SU-DHL-6 (cell line): ENCODE measurements at regions not wholly inside any gene's neighbourhood (a gene's known extent, or its start where the extent isn't known, plus 50 kb on each side); places are given as distances from the start of the nearest gene placed in this dataset.

Source experiments
- H2AFZ ChIP-seq: fragments of 200-600 bp; sonication (generic); 2 replicates; pipeline ENCODE4 v1.6.1; 2014; ENCODE audit warnings: low read depth, mild to moderate bottlenecking, moderate library complexity, mixed read lengths, antibody characterized with exemption, low read length; ENCODE audit not compliant: severe bottlenecking
- H3F3A ChIP-seq: fragments of 200-600 bp; shearing (Covaris generic); 2 replicates; pipeline ENCODE4 v1.6.0; 2016; ENCODE audit warnings: antibody characterized with exemption, mild to moderate bottlenecking; ENCODE audit not compliant: insufficient read depth
- H3K27ac ChIP-seq: fragments of 200-600 bp; sonication (generic); 2 replicates; pipeline ENCODE4 v1.5.1; 2016; ENCODE audit warnings: low read depth, mild to moderate bottlenecking, low read length, moderate library complexity, mixed read lengths
- H3K27me3 ChIP-seq: fragments of 200-600 bp; sonication (generic), shearing (Covaris generic); 2 replicates; pipeline ENCODE4 v1.6.0; 2014; ENCODE audit warnings: mild to moderate bottlenecking, low read length
- H3K36me3 ChIP-seq: fragments of 200-600 bp; sonication (generic); 2 replicates; pipeline ENCODE4 v1.6.1; 2014; ENCODE audit warnings: mild to moderate bottlenecking, low read length, mixed read lengths
- H3K4me2 ChIP-seq: fragments of 300-600, 200-600 bp; shearing (Covaris generic), sonication (generic); 2 replicates; pipeline ENCODE4 v1.6.0; 2014; ENCODE audit warnings: low read length, low read depth, mild to moderate bottlenecking; ENCODE audit not compliant: poor library complexity, severe bottlenecking
- H3K4me3 ChIP-seq: fragments of 200-600 bp; sonication (generic); 2 replicates; pipeline ENCODE4 v1.5.1; 2014; ENCODE audit warnings: antibody characterized with exemption, low read length, mild to moderate bottlenecking, mixed read lengths; ENCODE audit not compliant: insufficient read depth, poor library complexity, severe bottlenecking
- H3K79me2 ChIP-seq: fragments of 200-600 bp; sonication (generic); 2 replicates; pipeline ENCODE4 v1.6.1; 2014; ENCODE audit warnings: mild to moderate bottlenecking, low read length, moderate library complexity; ENCODE audit not compliant: insufficient read depth
- H3K9ac ChIP-seq: fragments of 200-600 bp; sonication (generic); 2 replicates; pipeline ENCODE4 v1.7.0; 2014; ENCODE audit warnings: mild to moderate bottlenecking, low read length
- H3K9me2 ChIP-seq: fragments of 200-600 bp; sonication (generic); replicated peaks from 2 replicates; pipeline ENCODE4 v1.6.1; 2014; ENCODE audit warnings: low read length; ENCODE audit not compliant: insufficient read depth
- H3K9me3 ChIP-seq: fragments of 200-600 bp; sonication (generic); 2 replicates; pipeline ENCODE4 v1.6.1; 2014; ENCODE audit warnings: low read length, mixed read lengths; ENCODE audit not compliant: insufficient read depth
- H4K20me1 ChIP-seq: fragments of 200-600 bp; sonication (generic); 2 replicates; pipeline ENCODE4 v1.6.1; 2014; ENCODE audit warnings: low read depth, mild to moderate bottlenecking, antibody characterized with exemption, low read length, moderate library complexity, mixed read lengths
- CTCF ChIP-seq: fragments of 200-600 bp; sonication (generic); IDR thresholded peaks from one replicate; pipeline ENCODE4 v1.5.1; 2017; ENCODE audit warnings: antibody characterized with exemption, mild to moderate bottlenecking, low read length, moderate library complexity; ENCODE audit not compliant: insufficient read depth, poor library complexity, severe bottlenecking
- EZH2phosphoT487 ChIP-seq: fragments of 200-600 bp; sonication (generic), shearing (Covaris generic); conservative IDR thresholded peaks from 2 replicates; pipeline ENCODE4 v1.6.1; 2018; ENCODE audit warnings: mild to moderate bottlenecking, antibody characterized with exemption, low read length, moderate library complexity, mixed read lengths

GRCh38 chr6:21931641-21932335, 338.2 kb downstream of the SOX4 start:
- Histone ChIP-seq H3K79me2 (no peaks in the 10 kb centered on the region), H3K4me2 (no peak overlapping the region), H3K36me3 (no peaks in the 10 kb centered on the region), H3K4me3 (no peak overlapping the region), H3K9me2 (no peaks in the 10 kb centered on the region), H3K9me3 (0 out of 2 replicates have a peak, but pooled peaks cover 3% of the 10 kb centered on the region), H4K20me1 (no peaks in the 10 kb centered on the region), H3F3A (no peaks in the 10 kb centered on the region), H3K27me3 (no peaks in the 10 kb centered on the region), H3K9ac (no peak overlapping the region), H2AFZ (no peak overlapping the region), H3K27ac (no peak overlapping the region)
- no peak for TF ChIP-seq EZH2phosphoT487
- TF ChIP-seq CTCF, result no peak

- TF ChIP-seq EZH2phosphoT487 (no peak), CTCF (no peak)
- Histone ChIP-seq H2AFZ (no peak overlapping the region), H3K4me3 (no peak overlapping the region), H3K27me3 (no peaks in the 10 kb centered on the region), H3K9me2 (no peaks in the 10 kb centered on the region), H3K79me2 (no peaks in the 10 kb centered on the region), H3K4me2 (no peak overlapping the region), H3K36me3 (no peaks in the 10 kb centered on the region), H4K20me1 (no peaks in the 10 kb centered on the region), H3K9me3 (0 out of 2 replicates have a peak, but pooled peaks cover 3% of the 10 kb centered on the region), H3K27ac (no peak overlapping the region), H3K9ac (no peak overlapping the region), H3F3A (no peaks in the 10 kb centered on the region)
Measured at GRCh38 chr6:21933351-21933750, 339.8 kb downstream of the SOX4 start.

- no peak overlapping the region for H3K4me2 ChIP-seq
- no peaks in the 10 kb centered on the region for H3K9me2 ChIP-seq
- H2AFZ ChIP-seq, result no peak overlapping the region
- H3K9ac ChIP-seq, result no peak overlapping the region
- H3K27me3 ChIP-seq, result no peaks in the 10 kb centered on the region
- H3F3A ChIP-seq, result no peaks in the 10 kb centered on the region
- H3K4me3 ChIP-seq, result no peak overlapping the region
- H3K27ac ChIP-seq, result no peak overlapping the region
- H3K79me2 ChIP-seq, result no peaks in the 10 kb centered on the region
- H3K36me3 ChIP-seq, result no peaks in the 10 kb centered on the region
- H4K20me1 ChIP-seq, result no peaks in the 10 kb centered on the region
- H3K9me3 ChIP-seq, result 0 out of 2 replicates have a peak, but pooled peaks cover 3% of the 10 kb centered on the region
- TF ChIP-seq CTCF (no peak), EZH2phosphoT487 (no peak)
Measured at GRCh38 chr6:21935142-21935541, 341.6 kb downstream of the SOX4 start.
